Small intestine (tissue), 7 donors: ENCODE measurements at regions not wholly inside any gene's neighbourhood (a gene's known extent, or its start where the extent isn't known, plus 50 kb on each side); places are given as distances from the start of the nearest gene placed in this dataset.
"Not testable (repeated sequence)": the region's sequence is repeated elsewhere in the genome, so short reads cannot be mapped to it uniquely, and the experiment has no call there.

ENCODE experiments used
- DNase-seq, 2 donors: peaks; one replicate each; pipeline versions ENCODE4 v3.0.0 to v3.0.0-alpha.2; 2013
- FAIRE-seq: peaks from 2 replicates; lab custom pipeline; 2012; peaks lifted over from hg19 to GRCh38; lab: Jason Lieb, UNC
- H3K27ac ChIP-seq, 3 donors: one replicate each; pipeline ENCODE4 v1.5.1; 2013; ENCODE audit warnings: low read length in 2 of 3, mild to moderate bottlenecking in 2 of 3, control low read depth in 1 of 3, inconsistent platforms in 1 of 3, low read depth in 1 of 3, moderate library complexity in 1 of 3
- H3K27me3 ChIP-seq, 3 donors: one replicate each; pipeline ENCODE4 v1.6.1; 2013; ENCODE audit warnings: low read length in 3 of 3, inconsistent platforms in 1 of 3; ENCODE audit not compliant: control insufficient read depth in 3 of 3, insufficient read depth in 3 of 3
- H3K36me3 ChIP-seq, 3 donors: one replicate each; pipeline ENCODE4 v1.6.1; 2013; ENCODE audit warnings: low read length in 3 of 3, inconsistent platforms in 1 of 3, low read depth in 1 of 3, mild to moderate bottlenecking in 1 of 3, moderate library complexity in 1 of 3; ENCODE audit not compliant: control insufficient read depth in 3 of 3, insufficient read depth in 2 of 3
- H3K4me1 ChIP-seq, 3 donors: one replicate each; pipeline ENCODE4 v1.6.1; 2013; ENCODE audit warnings: low read length in 2 of 3, inconsistent platforms in 1 of 3, low read depth in 1 of 3, mild to moderate bottlenecking in 1 of 3, moderate library complexity in 1 of 3; ENCODE audit not compliant: control insufficient read depth in 3 of 3, insufficient read depth in 2 of 3
- H3K4me3 ChIP-seq, 3 donors: one replicate each; pipeline ENCODE4 v1.5.1; 2013; ENCODE audit warnings: low read length in 3 of 3, control low read depth in 1 of 3, inconsistent platforms in 1 of 3, low read depth in 1 of 3, mild to moderate bottlenecking in 1 of 3, moderate library complexity in 1 of 3
- H3K9me3 ChIP-seq, 2 donors: one replicate each; pipeline ENCODE4 v1.6.1; 2013; ENCODE audit warnings: low read depth in 1 of 2, low read length in 1 of 2; ENCODE audit not compliant: control insufficient read depth in 2 of 2, insufficient read depth in 1 of 2
- WGBS, 3 donors: extraction: QIAGEN DNeasy Blood & Tissue Kit; methylation state at CpG; one replicate each; pipeline ENCODE4 v1.1.7; 2013; 5-methylcytosine and 5-hydroxymethylcytosine counted together
- donor health status: healthy with polysubstance abuse.
- donor health status: control.
- donor health status: control.
- donor health status: Bipolar disorder and iron deficiency.
- donor health status: healthy.

DNA sequence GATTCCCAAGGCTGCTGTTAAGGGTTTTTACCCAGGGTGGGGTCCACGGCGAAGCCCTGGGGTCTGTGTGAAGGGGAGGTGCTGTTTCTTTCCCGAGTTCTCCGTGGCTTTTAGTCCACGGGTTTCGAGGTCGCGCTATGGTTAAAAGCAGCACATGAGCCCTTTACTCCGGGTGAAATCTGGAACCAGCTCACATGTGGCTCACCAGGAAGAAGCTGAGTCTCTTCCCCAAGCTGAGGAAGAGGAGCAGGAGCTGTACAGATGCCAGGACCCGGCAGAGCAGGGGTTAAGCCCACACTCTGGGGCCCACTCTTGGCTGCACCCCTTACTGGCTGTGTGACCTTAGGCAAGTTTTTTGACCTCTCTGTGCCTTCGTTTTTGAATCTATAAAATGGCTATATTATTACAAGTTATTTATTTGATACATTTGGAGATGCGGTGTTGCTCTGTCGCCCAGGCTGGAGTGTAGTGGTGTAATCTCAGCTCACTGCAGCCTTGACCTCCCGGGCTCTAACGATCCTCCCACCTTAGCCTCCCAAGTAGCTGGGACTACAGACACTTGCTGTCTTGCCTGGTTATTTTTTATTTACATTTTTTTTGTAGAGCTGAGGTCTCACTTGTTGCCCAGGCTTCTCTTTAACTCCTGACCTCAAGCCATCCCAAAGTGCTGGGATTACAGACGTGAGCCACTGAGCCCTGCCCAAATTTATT, 266.3 kb downstream of the AACS start:
- Histone ChIP-seq H3K9me3 (peaks cover 0 to 4% of the 10 kb centered on the region in 2 donors), H3K4me3 (peak overlapping the region in 1 of 3 donors; percentile 35), H3K36me3 (no peaks in the 10 kb centered on the region), H3K27ac (no peak overlapping the region), H3K27me3 (peaks cover 0 to 8% (median 4%) of the 10 kb centered on the region in 3 donors), H3K4me1 (no peaks in the 10 kb centered on the region)
- DNase-seq (no peak), FAIRE-seq (no peak)
- WGBS, 3 donors: 34 to 46% (median 36%) methylated on average over 16 of the region's 16 CpGs

DNA sequence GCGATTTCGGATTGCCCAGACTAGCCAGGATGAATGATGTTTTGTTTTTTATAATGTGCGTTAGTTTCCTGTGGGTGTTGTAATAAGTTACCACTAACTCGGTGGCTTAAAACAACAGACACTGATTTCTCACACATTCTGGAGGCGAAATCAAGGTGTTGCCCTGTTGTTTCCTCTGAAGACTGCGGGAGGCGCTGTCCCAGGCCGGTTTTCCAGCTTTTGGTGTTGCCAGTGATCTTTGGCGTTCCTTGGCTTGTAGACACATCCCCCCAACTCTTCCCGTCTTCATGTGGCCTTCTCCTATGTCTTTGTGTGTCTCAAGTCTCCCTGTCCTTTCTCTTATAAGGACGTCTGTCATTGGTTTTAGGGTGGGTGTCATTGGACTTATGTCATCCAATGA, 267.7 kb downstream of the AACS start:
- Histone ChIP-seq H3K9me3 (peaks cover 0 to 4% of the 10 kb centered on the region in 2 donors), H3K27me3 (peaks cover 0 to 8% (median 4%) of the 10 kb centered on the region in 3 donors), H3K4me3 (no peak overlapping the region), H3K4me1 (no peaks in the 10 kb centered on the region), H3K27ac (no peak overlapping the region), H3K36me3 (no peaks in the 10 kb centered on the region)
- FAIRE-seq: no peak
- DNase-seq: no peak
- 57 to 74% (median 67%) methylated on average over 11 of the region's 11 CpGs for WGBS, 3 donors

DNA sequence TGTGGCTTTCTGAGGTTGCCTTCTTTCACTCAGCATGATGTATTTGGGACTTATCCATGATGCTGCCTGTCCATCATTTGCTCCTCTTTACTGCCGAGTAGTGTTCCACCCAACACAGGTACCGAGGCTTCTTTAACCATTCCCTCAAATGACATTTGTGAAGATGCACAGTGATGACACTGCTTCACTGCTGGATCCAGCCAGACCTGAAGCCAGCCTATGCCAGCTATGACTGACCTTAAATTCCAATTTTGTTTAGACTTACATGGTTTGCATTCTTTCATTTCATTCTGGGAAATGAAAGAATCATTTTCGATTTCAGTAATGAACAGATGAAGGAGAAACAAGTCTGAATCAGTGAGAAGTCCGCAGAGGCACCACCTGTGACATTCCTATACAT, 271.0 kb downstream of the AACS start:
- no peaks in the 10 kb centered on the region for H3K4me1 ChIP-seq
- no peaks in the 10 kb centered on the region for H3K9me3 ChIP-seq
- no peak for DNase-seq
- no peak for FAIRE-seq
- H3K36me3 ChIP-seq: no peaks in the 10 kb centered on the region
- H3K27me3 ChIP-seq: peaks cover 0 to 6% (median 5%) of the 10 kb centered on the region in 3 donors
- H3K27ac ChIP-seq: no peak overlapping the region
- WGBS, 3 donors: 74 to 85% (median 77%) methylated on average over 4 of the region's 4 CpGs
- no peak overlapping the region for H3K4me3 ChIP-seq

DNA sequence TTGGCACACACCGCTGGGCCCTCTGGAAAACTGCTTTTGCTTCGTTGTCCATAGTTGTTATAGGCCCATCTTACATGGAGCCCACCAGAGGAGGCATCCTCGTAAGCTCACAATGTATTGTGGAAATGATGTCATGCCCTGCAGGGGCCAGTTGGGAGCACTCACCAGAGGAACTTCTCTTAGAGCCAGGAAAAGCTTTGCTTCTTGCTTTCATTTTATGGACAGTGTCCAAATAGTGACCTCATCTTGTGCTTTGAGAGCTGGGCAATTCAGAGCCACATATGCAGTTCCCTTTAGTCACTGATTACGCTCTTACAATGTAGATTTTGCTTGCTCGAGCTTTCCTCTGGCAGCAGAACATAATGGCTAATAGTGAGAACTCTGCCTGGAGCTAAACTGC, 275.6 kb downstream of the AACS start:
- peak; percentile 19 to 30 for DNase-seq
- Histone ChIP-seq H3K4me3 (no peak overlapping the region), H3K4me1 (no peaks in the 10 kb centered on the region), H3K27me3 (peaks cover 0 to 3% (median 0%) of the 10 kb centered on the region in 3 donors), H3K27ac (no peak overlapping the region), H3K36me3 (no peaks in the 10 kb centered on the region), H3K9me3 (no peaks in the 10 kb centered on the region)
- FAIRE-seq: no peak
- WGBS, 3 donors: 24 to 31% (median 29%) methylated on average over 5 of the region's 5 CpGs

DNA sequence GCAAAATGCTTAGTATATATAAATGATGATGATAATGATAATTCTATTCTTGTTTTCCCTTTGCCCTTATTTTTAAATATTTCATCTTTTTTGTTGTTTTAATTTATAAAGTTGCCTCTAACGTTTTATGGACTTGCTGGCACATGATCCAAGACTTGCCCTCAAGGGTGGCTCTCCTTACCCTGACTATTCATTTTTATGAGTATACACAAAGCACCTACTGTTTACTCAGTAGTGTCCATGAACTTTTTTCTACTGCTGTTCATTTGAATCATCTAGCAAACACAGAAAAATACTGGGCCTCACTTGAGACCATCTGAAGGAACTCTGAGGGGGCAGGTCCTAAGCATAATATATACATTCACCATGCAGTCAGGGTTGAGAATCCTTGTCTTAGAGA, 276.2 kb downstream of the AACS start:
- H3K36me3 ChIP-seq: no peaks in the 10 kb centered on the region
- H3K4me3 ChIP-seq: no peak overlapping the region
- H3K4me1 ChIP-seq: no peaks in the 10 kb centered on the region
- H3K27ac ChIP-seq: no peak overlapping the region
- 15 to 37% (median 19%) methylated on average over 1 of the region's 1 CpG for WGBS, 3 donors
- FAIRE-seq: no peak
- peaks cover 0 to 3% (median 0%) of the 10 kb centered on the region in 3 donors for H3K27me3 ChIP-seq
- no peak for DNase-seq
- no peaks in the 10 kb centered on the region for H3K9me3 ChIP-seq

DNA sequence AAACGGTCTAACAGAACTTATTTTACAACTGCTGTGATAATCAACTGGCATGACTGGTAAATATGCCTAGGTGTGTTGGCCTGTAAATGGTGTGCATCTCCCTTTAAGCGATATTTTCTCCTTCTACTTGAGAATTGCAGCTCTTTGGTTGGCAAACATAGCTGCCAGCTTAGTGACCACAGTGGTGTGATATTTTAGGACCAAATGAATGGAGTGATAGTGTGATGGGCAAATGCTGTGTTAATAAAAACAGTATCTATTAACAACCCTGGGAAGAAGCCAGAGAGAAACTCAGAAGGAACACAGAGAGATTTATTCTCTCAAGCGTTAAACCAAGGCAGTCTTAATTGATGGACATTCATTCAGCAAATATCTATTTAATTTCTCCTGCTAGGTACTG, 278.4 kb downstream of the AACS start:
- H3K27ac ChIP-seq: no peak overlapping the region
- H3K36me3 ChIP-seq: no peaks in the 10 kb centered on the region
- WGBS, 3 donors: 70 to 83% (median 75%) methylated on average over 3 of the region's 3 CpGs
- DNase-seq (no peak), FAIRE-seq (no peak)
- no peak overlapping the region for H3K4me3 ChIP-seq
- no peaks in the 10 kb centered on the region for H3K27me3 ChIP-seq
- no peaks in the 10 kb centered on the region for H3K4me1 ChIP-seq
- no peaks in the 10 kb centered on the region for H3K9me3 ChIP-seq

DNA sequence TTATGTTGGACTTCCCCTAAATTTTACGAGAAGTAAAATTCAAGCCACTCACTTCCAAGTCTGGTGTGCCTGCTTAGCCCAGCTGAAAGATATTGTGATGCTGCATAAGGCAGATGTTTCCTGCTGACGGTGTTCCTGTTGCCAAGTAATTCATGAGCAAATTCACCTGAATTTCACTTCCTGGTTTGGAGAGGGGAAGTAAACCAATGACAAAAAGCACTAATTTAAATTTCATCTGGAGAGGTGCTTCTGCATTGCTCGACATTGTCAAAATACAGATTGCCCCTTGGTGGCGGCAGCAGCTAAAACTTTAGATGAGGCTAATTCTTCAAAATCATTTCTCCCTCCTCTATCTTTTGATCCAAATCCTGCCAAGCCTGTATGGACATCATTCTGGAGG, 281.1 kb downstream of the AACS start:
- Histone ChIP-seq H3K27ac (no peak overlapping the region), H3K4me3 (no peak overlapping the region), H3K27me3 (peaks cover 0 to 2% (median 0%) of the 10 kb centered on the region in 3 donors), H3K36me3 (no peaks in the 10 kb centered on the region), H3K9me3 (no peaks in the 10 kb centered on the region), H3K4me1 (no peaks in the 10 kb centered on the region)
- FAIRE-seq (no peak), DNase-seq (no peak)
- WGBS, 3 donors: 17 to 35% (median 32%) methylated on average over 4 of the region's 4 CpGs

DNA sequence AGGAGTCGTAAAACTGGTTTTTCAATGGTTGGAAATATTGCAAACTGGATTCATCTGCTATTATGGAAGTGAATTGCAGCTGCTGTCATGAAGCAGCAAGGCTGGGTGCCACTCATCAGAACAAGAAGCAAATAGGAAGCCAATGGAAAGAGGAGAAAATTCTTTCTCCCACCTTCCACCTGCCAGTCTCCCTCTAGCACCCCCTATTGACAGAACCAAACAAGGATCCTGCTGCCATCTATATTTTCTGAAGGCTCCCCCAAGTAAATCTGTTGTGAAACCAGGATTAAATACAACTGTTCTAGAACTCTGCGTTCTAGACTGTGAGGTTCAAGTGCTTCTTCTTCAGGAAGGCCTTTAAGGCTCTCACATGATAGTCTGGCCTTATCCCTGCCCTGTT, 286.6 kb downstream of the AACS start:
- no peaks in the 10 kb centered on the region for H3K36me3 ChIP-seq
- 69 to 84% (median 83%) methylated on average over 2 of the region's 2 CpGs for WGBS, 3 donors

DNA sequence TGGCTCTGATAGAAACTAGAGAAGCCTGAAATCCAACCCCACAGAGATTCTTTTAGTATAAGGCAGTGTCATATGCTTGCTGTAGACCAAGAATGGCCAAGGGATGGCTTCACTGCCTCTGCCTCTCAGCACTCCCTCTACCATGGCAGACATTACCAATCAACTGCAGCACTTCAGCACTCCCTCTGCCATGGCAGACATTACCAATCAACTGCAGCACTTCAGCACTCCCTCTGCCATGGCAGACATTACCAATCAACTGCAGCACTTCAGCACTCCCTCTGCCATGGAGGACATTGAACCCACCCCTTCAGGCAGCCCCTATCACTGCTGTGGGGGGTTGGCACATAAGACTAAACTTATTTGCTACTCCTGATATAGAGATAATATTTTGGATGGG, 287.8 kb downstream of the AACS start:
- not testable (repeated sequence) for H3K9me3 ChIP-seq, H3K4me1 ChIP-seq, H3K4me3 ChIP-seq, FAIRE-seq, H3K36me3 ChIP-seq, DNase-seq, H3K27me3 ChIP-seq, H3K27ac ChIP-seq

More for the DNA sequence above, 286.6 kb downstream of the AACS start:
- Histone ChIP-seq H3K27me3 (peaks cover 0 to 2% (median 0%) of the 10 kb centered on the region in 3 donors), H3K4me3 (no peak overlapping the region), H3K9me3 (peaks cover 0 to 4% of the 10 kb centered on the region in 2 donors), H3K27ac (no peak overlapping the region), H3K4me1 (no peaks in the 10 kb centered on the region)
- DNase-seq: no peak
- no peak for FAIRE-seq
